ENCODE measurements at regions not wholly inside any gene's neighbourhood (a gene's known extent, or its start where the extent isn't known, plus 50 kb on each side); places are given as distances from the start of the nearest gene placed in this dataset.

DNA sequence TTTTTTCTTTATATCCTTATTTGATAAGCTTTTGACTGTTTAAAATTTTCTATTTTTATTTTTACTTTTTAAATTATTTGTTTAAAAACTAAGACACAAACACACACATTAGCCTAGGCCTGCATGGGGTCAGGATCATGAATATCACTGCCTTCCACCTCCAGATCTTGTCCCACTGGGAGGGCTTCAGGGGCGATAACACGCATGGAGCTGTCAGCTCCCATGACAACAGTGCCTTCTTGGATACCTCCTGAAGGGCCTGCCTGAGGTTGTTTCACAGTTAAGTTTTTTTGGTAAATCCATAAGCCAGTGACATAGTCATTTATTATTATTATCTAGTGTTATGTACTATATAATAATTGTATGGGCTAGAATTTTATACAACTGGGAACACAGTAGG lies 85.4 kb upstream of the FAT1 start:
- peaks cover 11 to 12% of the 10 kb centered on the region in 2 experiments; a peak in 4 of 5 replicates for H3K9me3 Mint-ChIP-seq
- H3K4me3 Mint-ChIP-seq, result no peak overlapping the region
- H2BK15ac ChIP-seq (ENCODE audit: low read depth, low read length), result no peak overlapping the region
- H3K4me1 Mint-ChIP-seq, result peaks cover 23% of the 10 kb centered on the region in 2 experiments
- no peak overlapping the region for H2BK5ac ChIP-seq (ENCODE audit: insufficient read length, low read length)
- H3K27me3 Mint-ChIP-seq (ENCODE audit: low read depth), result no peaks in the 10 kb centered on the region
- no peak overlapping the region for H3K4ac ChIP-seq (ENCODE audit: low read depth, low read length)
- no peak overlapping the region for H3K14ac ChIP-seq (ENCODE audit: insufficient read depth, low read length)
- H2BK12ac ChIP-seq (ENCODE audit: insufficient read length, low read depth, low read length), result no peak overlapping the region
- H3K4me2 ChIP-seq (ENCODE audit: insufficient read depth, insufficient read length, low read length), result no peak overlapping the region
- no peaks in the 10 kb centered on the region for H3K79me2 ChIP-seq (ENCODE audit: insufficient read depth, low read length)
- no peak overlapping the region for H3T11ph ChIP-seq (ENCODE audit: low read length)
- no peak overlapping the region for H4K91ac ChIP-seq (ENCODE audit: insufficient read length, low read depth, low read length)
- H3K9me3 ChIP-seq (ENCODE audit: control insufficient read depth, low read depth, low read length), result no peaks in the 10 kb centered on the region
- no peak overlapping the region for H2AFZ ChIP-seq (ENCODE audit: low read length)
- no peaks in the 10 kb centered on the region for H3K4me1 ChIP-seq (ENCODE audit: insufficient read depth, low read length)
- H3K23ac ChIP-seq (ENCODE audit: insufficient read length, low read depth, low read length), result no peak overlapping the region
- H3K18ac ChIP-seq (ENCODE audit: insufficient read length, low read depth, low read length), result no peak overlapping the region
- no peaks in the 10 kb centered on the region for H3K23me2 ChIP-seq (ENCODE audit: insufficient read length, low read depth, low read length, poor library complexity, severe bottlenecking)
- peaks cover 0 to 16% (median 8%) of the 10 kb centered on the region in 3 experiments; a peak in 3 of 7 replicates for H3K36me3 Mint-ChIP-seq (ENCODE audit: insufficient read depth in 1 of 3, low read depth in 3 of 3)
- H3K27me3 ChIP-seq (ENCODE audit: insufficient read depth, low read length), result no peaks in the 10 kb centered on the region
- H2BK120ac ChIP-seq (ENCODE audit: low read depth, low read length, poor library complexity, severe bottlenecking), result no peak overlapping the region
- WGBS (ENCODE audit: extremely low coverage, insufficient read length, low lambda C conversion rate), result no CpG with 5 or more reads among the region's 2 CpGs
- no peaks in the 10 kb centered on the region for H3K79me1 ChIP-seq (ENCODE audit: insufficient read depth, low read depth, low read length, poor library complexity, severe bottlenecking)
- H3K56ac ChIP-seq (ENCODE audit: insufficient read length, low read depth, low read length), result no peak overlapping the region
- H4K8ac ChIP-seq (replicated peaks; ENCODE audit: insufficient read length, low read depth, low read length), result no peak overlapping the region
- no peaks in the 10 kb centered on the region for H4K20me1 ChIP-seq (ENCODE audit: control insufficient read depth, insufficient read depth, insufficient read length)
- TF ChIP-seq, protein P1, sequence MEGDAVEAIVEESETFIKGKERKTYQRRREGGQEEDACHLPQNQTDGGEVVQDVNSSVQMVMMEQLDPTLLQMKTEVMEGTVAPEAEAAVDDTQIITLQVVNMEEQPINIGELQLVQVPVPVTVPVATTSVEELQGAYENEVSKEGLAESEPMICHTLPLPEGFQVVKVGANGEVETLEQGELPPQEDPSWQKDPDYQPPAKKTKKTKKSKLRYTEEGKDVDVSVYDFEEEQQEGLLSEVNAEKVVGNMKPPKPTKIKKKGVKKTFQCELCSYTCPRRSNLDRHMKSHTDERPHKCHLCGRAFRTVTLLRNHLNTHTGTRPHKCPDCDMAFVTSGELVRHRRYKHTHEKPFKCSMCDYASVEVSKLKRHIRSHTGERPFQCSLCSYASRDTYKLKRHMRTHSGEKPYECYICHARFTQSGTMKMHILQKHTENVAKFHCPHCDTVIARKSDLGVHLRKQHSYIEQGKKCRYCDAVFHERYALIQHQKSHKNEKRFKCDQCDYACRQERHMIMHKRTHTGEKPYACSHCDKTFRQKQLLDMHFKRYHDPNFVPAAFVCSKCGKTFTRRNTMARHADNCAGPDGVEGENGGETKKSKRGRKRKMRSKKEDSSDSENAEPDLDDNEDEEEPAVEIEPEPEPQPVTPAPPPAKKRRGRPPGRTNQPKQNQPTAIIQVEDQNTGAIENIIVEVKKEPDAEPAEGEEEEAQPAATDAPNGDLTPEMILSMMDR (conservative IDR thresholded peaks at IDR 0.05), result no peak
- no peak overlapping the region for H2AK5ac ChIP-seq (ENCODE audit: insufficient read length, low read length)
- no peak overlapping the region for H2BK20ac ChIP-seq (ENCODE audit: low read depth, low read length, poor library complexity, severe bottlenecking)
- no peak overlapping the region for H3K9ac ChIP-seq (ENCODE audit: extremely low read depth, insufficient read length, low read length)
- no peak overlapping the region; a peak in 1 of 7 replicates for H3K27ac Mint-ChIP-seq
- H3K27ac ChIP-seq (ENCODE audit: insufficient read length, low read depth, low read length), result no peak overlapping the region
- no peak overlapping the region for H4K5ac ChIP-seq (ENCODE audit: insufficient read length, low read depth, low read length)
- DNase-seq, result no peak
